DND-41 (cell line): ENCODE measurements at regions not wholly inside any gene's neighbourhood (a gene's known extent, or its start where the extent isn't known, plus 50 kb on each side); places are given as distances from the start of the nearest gene placed in this dataset.

Source experiments
- ATAC-seq: fragments of 200-7000 bp; cut with Tn5 transposase; 3 replicates; pipeline ENCODE4 v1.9.1; 2021; ENCODE audit warnings: low read depth; ENCODE audit not compliant: insufficient read depth
- DNase-seq: peaks from one replicate; pipeline ENCODE4 v3.0.0-alpha.2; 2020
- H2AFZ ChIP-seq: 2 replicates; pipeline ENCODE4 v1.6.0; 2012; ENCODE audit warnings: low read depth, low read length
- H3K27ac ChIP-seq: 2 replicates; pipeline ENCODE4 v1.5.1; 2012; ENCODE audit warnings: low read length, inconsistent platforms
- H3K27me3 ChIP-seq: fragments of 200-600 bp; sonication (generic); 2 replicates; pipeline ENCODE4 v1.6.0; 2012; ENCODE audit warnings: low read length, mild to moderate bottlenecking, inconsistent platforms; ENCODE audit not compliant: insufficient read depth, poor library complexity
- H3K36me3 ChIP-seq: 2 replicates; pipeline ENCODE4 v1.5.1; 2012; ENCODE audit warnings: low read length, inconsistent platforms; ENCODE audit not compliant: insufficient read depth
- H3K4me1 ChIP-seq: 2 replicates; pipeline ENCODE4 v1.5.1; 2012; ENCODE audit warnings: mild to moderate bottlenecking, low read length; ENCODE audit not compliant: insufficient read depth
- H3K4me2 ChIP-seq: 2 replicates; pipeline ENCODE4 v1.6.0; 2012; ENCODE audit warnings: mild to moderate bottlenecking, moderate library complexity, low read length, inconsistent platforms; ENCODE audit not compliant: insufficient read depth
- H3K4me3 ChIP-seq, 2 experiments: fragments of 200-600 bp in 1 of 2; shearing (Covaris generic) in 1 of 2; 2 replicates each; pipeline ENCODE4 v1.5.1; 2012 to 2016; ENCODE audit warnings: inconsistent platforms in 2 of 2, low read length in 2 of 2, mild to moderate bottlenecking in 2 of 2, low read depth in 1 of 2, moderate library complexity in 1 of 2
- H3K79me2 ChIP-seq: 2 replicates; pipeline ENCODE4 v1.6.0; 2012; ENCODE audit warnings: low read length, inconsistent platforms; ENCODE audit not compliant: insufficient read depth
- H3K9ac ChIP-seq: 2 replicates; pipeline ENCODE4 v1.6.0; 2012; ENCODE audit warnings: low read depth, mild to moderate bottlenecking, inconsistent platforms, low read length, moderate library complexity
- H3K9me3 ChIP-seq: 2 replicates; pipeline ENCODE4 v1.5.1; 2012; ENCODE audit warnings: low read length, moderate library complexity, mild to moderate bottlenecking, inconsistent platforms; ENCODE audit not compliant: insufficient read depth, severe bottlenecking
- H4K20me1 ChIP-seq: 2 replicates; pipeline ENCODE4 v1.6.0; 2012; ENCODE audit warnings: low read length; ENCODE audit not compliant: insufficient read depth
- EZH2 ChIP-seq: IDR thresholded peaks from 3 replicates; pipeline ENCODE4 v1.6.1; 2012; ENCODE audit warnings: borderline replicate concordance, low read depth, mild to moderate bottlenecking, moderate library complexity, low read length, inconsistent platforms; ENCODE audit not compliant: severe bottlenecking
- TF ChIP-seq, protein P1 (sequence below): IDR thresholded peaks from 2 replicates; pipeline ENCODE4 v1.5.1; 2012; ENCODE audit warnings: borderline replicate concordance, low read length, moderate library complexity, mild to moderate bottlenecking; ENCODE audit not compliant: poor library complexity, severe bottlenecking; ENCODE audit errors: extremely low read depth

DNA sequence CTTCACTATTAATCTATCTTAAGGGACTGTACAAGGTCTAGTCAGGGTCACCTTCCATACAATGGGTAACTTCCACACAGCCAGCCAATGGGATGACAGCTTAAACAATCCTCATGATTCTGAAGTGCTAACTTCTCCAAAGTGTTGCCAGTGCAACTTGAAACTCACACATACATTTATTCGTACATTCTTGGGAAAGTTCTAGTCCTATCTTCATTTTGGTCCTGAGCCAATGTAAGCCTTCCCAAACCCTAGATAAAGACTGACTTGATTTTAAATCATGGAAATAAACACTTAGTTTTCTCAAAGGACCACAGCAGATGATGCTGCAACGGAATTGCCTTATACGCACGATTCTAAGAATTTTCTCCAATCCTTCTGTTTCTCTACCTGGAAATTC is 117.5 kb upstream of the COL1A2 start:
- Histone ChIP-seq H4K20me1 (no peaks in the 10 kb centered on the region), H3K27me3 (peaks cover 5% of the 10 kb centered on the region), H3K79me2 (no peaks in the 10 kb centered on the region), H3K9ac (no peak overlapping the region), H2AFZ (no peak overlapping the region), H3K27ac (no peak overlapping the region), H3K36me3 (no peaks in the 10 kb centered on the region), H3K9me3 (no peaks in the 10 kb centered on the region), H3K4me1 (no peaks in the 10 kb centered on the region), H3K4me3 (no peak overlapping the region), H3K4me2 (no peak overlapping the region)
- DNase-seq (no peak), ATAC-seq (no peak)
- TF ChIP-seq, protein P1, sequence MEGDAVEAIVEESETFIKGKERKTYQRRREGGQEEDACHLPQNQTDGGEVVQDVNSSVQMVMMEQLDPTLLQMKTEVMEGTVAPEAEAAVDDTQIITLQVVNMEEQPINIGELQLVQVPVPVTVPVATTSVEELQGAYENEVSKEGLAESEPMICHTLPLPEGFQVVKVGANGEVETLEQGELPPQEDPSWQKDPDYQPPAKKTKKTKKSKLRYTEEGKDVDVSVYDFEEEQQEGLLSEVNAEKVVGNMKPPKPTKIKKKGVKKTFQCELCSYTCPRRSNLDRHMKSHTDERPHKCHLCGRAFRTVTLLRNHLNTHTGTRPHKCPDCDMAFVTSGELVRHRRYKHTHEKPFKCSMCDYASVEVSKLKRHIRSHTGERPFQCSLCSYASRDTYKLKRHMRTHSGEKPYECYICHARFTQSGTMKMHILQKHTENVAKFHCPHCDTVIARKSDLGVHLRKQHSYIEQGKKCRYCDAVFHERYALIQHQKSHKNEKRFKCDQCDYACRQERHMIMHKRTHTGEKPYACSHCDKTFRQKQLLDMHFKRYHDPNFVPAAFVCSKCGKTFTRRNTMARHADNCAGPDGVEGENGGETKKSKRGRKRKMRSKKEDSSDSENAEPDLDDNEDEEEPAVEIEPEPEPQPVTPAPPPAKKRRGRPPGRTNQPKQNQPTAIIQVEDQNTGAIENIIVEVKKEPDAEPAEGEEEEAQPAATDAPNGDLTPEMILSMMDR, result no peak
- TF ChIP-seq EZH2, result no peak

DNA sequence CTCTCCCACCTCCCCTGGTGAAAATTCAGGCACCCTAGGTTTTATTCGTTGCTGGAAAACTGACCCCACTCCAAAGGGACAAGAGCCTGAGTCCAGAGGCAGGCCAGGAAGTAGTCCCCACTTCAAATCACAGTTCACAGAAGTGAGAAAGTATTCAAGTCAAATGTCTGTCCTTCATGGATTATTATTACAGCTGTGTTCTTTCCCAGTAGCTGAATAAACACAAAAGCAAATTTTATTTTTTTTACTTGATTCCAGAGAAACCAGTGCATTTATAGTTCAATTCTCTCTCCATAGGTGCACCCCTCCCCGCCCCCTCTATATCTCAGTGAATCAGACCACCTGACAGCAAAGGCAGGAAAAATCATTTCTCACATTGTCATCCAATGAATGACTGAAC is 113.8 kb upstream of the COL1A2 start:
- DNase-seq (no peak), ATAC-seq (no peak)
- H3K9me3 ChIP-seq, result no peaks in the 10 kb centered on the region
- H3K4me2 ChIP-seq, result no peak overlapping the region
- H2AFZ ChIP-seq, result no peak overlapping the region
- H3K79me2 ChIP-seq, result no peaks in the 10 kb centered on the region
- no peaks in the 10 kb centered on the region for H3K4me1 ChIP-seq
- H3K9ac ChIP-seq, result no peak overlapping the region
- H4K20me1 ChIP-seq, result no peaks in the 10 kb centered on the region
- H3K27me3 ChIP-seq, result peaks cover 8% of the 10 kb centered on the region
- no peak overlapping the region for H3K4me3 ChIP-seq
- H3K27ac ChIP-seq, result no peak overlapping the region
- H3K36me3 ChIP-seq, result no peaks in the 10 kb centered on the region
- TF ChIP-seq, protein P1, result no peak
- no peak for TF ChIP-seq EZH2

DNA sequence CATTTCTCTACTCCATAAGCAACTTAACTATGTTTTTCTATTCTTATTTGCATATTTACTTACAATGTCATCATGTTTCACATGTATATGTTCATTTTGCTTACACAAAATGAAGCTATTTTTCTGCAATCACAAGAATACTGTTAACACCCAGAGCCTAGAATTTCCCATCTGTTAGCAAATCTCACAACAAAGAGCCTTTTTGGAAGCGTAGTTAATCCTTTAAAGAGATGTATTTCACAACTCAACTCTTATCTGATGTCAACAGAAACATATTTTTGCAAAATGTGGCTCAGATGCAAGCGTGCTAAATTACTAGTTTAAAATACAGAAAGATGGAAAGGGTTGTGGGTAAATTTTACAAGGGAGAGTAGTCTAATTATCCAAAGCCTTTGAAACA is 110.6 kb upstream of the COL1A2 start:
- Histone ChIP-seq H3K4me3 (no peak overlapping the region), H4K20me1 (no peaks in the 10 kb centered on the region), H3K79me2 (no peaks in the 10 kb centered on the region), H3K27ac (no peak overlapping the region), H3K36me3 (no peaks in the 10 kb centered on the region), H3K9me3 (no peaks in the 10 kb centered on the region), H3K4me2 (no peak overlapping the region), H3K9ac (no peak overlapping the region), H3K27me3 (peaks cover 5% of the 10 kb centered on the region), H3K4me1 (no peaks in the 10 kb centered on the region), H2AFZ (no peak overlapping the region)
- ATAC-seq (no peak), DNase-seq (no peak)
- no peak for TF ChIP-seq EZH2
- TF ChIP-seq, protein P1, result no peak

GRCh38 chr7:94286111-94286510 is 108.6 kb upstream of the COL1A2 start:
- ATAC-seq, result no peak

More at GRCh38 chr7:94286111-94286510, 108.6 kb upstream of the COL1A2 start:
- no peak overlapping the region for H2AFZ ChIP-seq
- no peak for DNase-seq
- no peak overlapping the region for H3K9ac ChIP-seq
- no peak overlapping the region for H3K4me3 ChIP-seq
- no peaks in the 10 kb centered on the region for H3K4me1 ChIP-seq
- peaks cover 5% of the 10 kb centered on the region for H3K27me3 ChIP-seq
- no peak overlapping the region for H3K4me2 ChIP-seq
- no peaks in the 10 kb centered on the region for H3K79me2 ChIP-seq
- H4K20me1 ChIP-seq, result no peaks in the 10 kb centered on the region
- TF ChIP-seq, protein P1, result no peak
- TF ChIP-seq EZH2, result no peak
- no peak overlapping the region for H3K27ac ChIP-seq
- no peaks in the 10 kb centered on the region for H3K36me3 ChIP-seq
- no peaks in the 10 kb centered on the region for H3K9me3 ChIP-seq
